Esophagus squamous epithelium (tissue), 4 donors: ENCODE measurements at regions not wholly inside any gene's neighbourhood (a gene's known extent, or its start where the extent isn't known, plus 50 kb on each side); places are given as distances from the start of the nearest gene placed in this dataset.
"Not testable (repeated sequence)": the region's sequence is repeated elsewhere in the genome, so short reads cannot be mapped to it uniquely, and the experiment has no call there.

Experiments used
- CTCF ChIP-seq, 6 experiments: fragments of 450-650 bp in 4 of 6; fragments of 200-600 bp in 2 of 6; sonication (generic) in 2 of 6; IDR thresholded peaks; one replicate each; pipeline ENCODE4 v1.5.1; 2016 to 2019; ENCODE audit warnings: antibody characterized with exemption in 6 of 6, mild to moderate bottlenecking in 4 of 6, moderate library complexity in 4 of 6
- POLR2A ChIP-seq, 4 donors: fragments of 450-650 bp; IDR thresholded peaks; one replicate each; pipeline ENCODE4 v1.6.1; 2017; ENCODE audit warnings: antibody characterized with exemption in 4 of 4, mild to moderate bottlenecking in 4 of 4, moderate library complexity in 3 of 4

GRCh38 chr17:30712859-30713258 lies 111.6 kb downstream of the CRLF3 start:
- TF ChIP-seq CTCF, POLR2A (IDR thresholded peaks at IDR 0.05): not testable (repeated sequence)
